BE2C (cell line): ENCODE measurements at regions not wholly inside any gene's neighbourhood (a gene's known extent, or its start where the extent isn't known, plus 50 kb on each side); places are given as distances from the start of the nearest gene placed in this dataset.

Experiments
- DNase-seq: peaks from one replicate; pipeline ENCODE4 v3.0.0-alpha.2; 2020
- H3K27me3 ChIP-seq: fragments of 250-450 bp; sonication (Bioruptor Pico); 2 replicates; pipeline ENCODE4 v1.5.1; 2020; ENCODE audit warnings: mild to moderate bottlenecking
- H3K36me3 ChIP-seq: fragments of 250-450 bp; sonication (Bioruptor Pico); 2 replicates; pipeline ENCODE4 v1.5.1; 2020; ENCODE audit warnings: mild to moderate bottlenecking
- H3K4me1 ChIP-seq: fragments of 250-450 bp; sonication (Bioruptor Pico); 2 replicates; pipeline ENCODE4 v1.5.1; 2020
- H3K4me3 ChIP-seq: 2 replicates; pipeline ENCODE4 v1.5.1; 2011; ENCODE audit warnings: low read depth, low read length
- H3K9me3 ChIP-seq: fragments of 250-450 bp; sonication (Bioruptor Pico); 2 replicates; pipeline ENCODE4 v1.5.1; 2020
- CTCF ChIP-seq: IDR thresholded peaks from 2 replicates; pipeline ENCODE4 v1.5.1; 2012; ENCODE audit warnings: mild to moderate bottlenecking, low read depth, low read length

GRCh38 chr22:49490692-49491091 lies 337.0 kb downstream of the BRD1 start:
- no peak for TF ChIP-seq CTCF
- Histone ChIP-seq H3K4me1 (no peaks in the 10 kb centered on the region), H3K36me3 (no peaks in the 10 kb centered on the region), H3K9me3 (no peaks in the 10 kb centered on the region; the same call in 1 of the 2 replicates), H3K27me3 (no peaks in the 10 kb centered on the region), H3K4me3 (no peak overlapping the region)
- no peak for DNase-seq

GRCh38 chr22:49489821-49490220 lies 337.9 kb downstream of the BRD1 start:
- no peaks in the 10 kb centered on the region for H3K4me1 ChIP-seq
- no peak for DNase-seq
- H3K9me3 ChIP-seq: no peaks in the 10 kb centered on the region; the same call in 1 of the 2 replicates
- H3K27me3 ChIP-seq: no peaks in the 10 kb centered on the region
- no peak overlapping the region for H3K4me3 ChIP-seq
- no peaks in the 10 kb centered on the region for H3K36me3 ChIP-seq
- no peak for TF ChIP-seq CTCF

- H3K4me3 ChIP-seq: no peak overlapping the region
- H3K4me1 ChIP-seq: no peaks in the 10 kb centered on the region
- no peaks in the 10 kb centered on the region for H3K36me3 ChIP-seq
- H3K27me3 ChIP-seq: no peaks in the 10 kb centered on the region
- no peak for TF ChIP-seq CTCF
- no peaks in the 10 kb centered on the region; the same call in 1 of the 2 replicates for H3K9me3 ChIP-seq
- no peak for DNase-seq
Observed at GRCh38 chr22:49488943-49489342, 338.7 kb downstream of the BRD1 start.

- Histone ChIP-seq H3K9me3 (no peaks in the 10 kb centered on the region; the same call in 1 of the 2 replicates), H3K36me3 (no peaks in the 10 kb centered on the region), H3K27me3 (no peaks in the 10 kb centered on the region), H3K4me1 (no peaks in the 10 kb centered on the region), H3K4me3 (no peak overlapping the region)
- no peak for TF ChIP-seq CTCF
- DNase-seq: no peak
Observed at GRCh38 chr22:49487950-49488349, 339.7 kb downstream of the BRD1 start.

GRCh38 chr22:49486225-49486624 lies 341.4 kb downstream of the BRD1 start:
- DNase-seq: no peak
- Histone ChIP-seq H3K4me3 (no peak overlapping the region), H3K9me3 (no peaks in the 10 kb centered on the region; the same call in 1 of the 2 replicates), H3K27me3 (peaks cover 9% of the 10 kb centered on the region; the same call in 1 of the 2 replicates), H3K4me1 (no peaks in the 10 kb centered on the region), H3K36me3 (no peaks in the 10 kb centered on the region)
- TF ChIP-seq CTCF: no peak

GRCh38 chr22:49483946-49484345 lies 343.7 kb downstream of the BRD1 start:
- no peak for TF ChIP-seq CTCF
- no peak for DNase-seq
- Histone ChIP-seq H3K36me3 (no peaks in the 10 kb centered on the region), H3K4me3 (no peak overlapping the region), H3K9me3 (no peaks in the 10 kb centered on the region; the same call in 1 of the 2 replicates), H3K27me3 (peaks cover 9% of the 10 kb centered on the region; the same call in 1 of the 2 replicates), H3K4me1 (no peaks in the 10 kb centered on the region)
